GM23338 (cell line): ENCODE measurements at regions not wholly inside any gene's neighbourhood (a gene's known extent, or its start where the extent isn't known, plus 50 kb on each side); places are given as distances from the start of the nearest gene placed in this dataset.

Experiments
- ATAC-seq: fragments of 200-7000 bp; cut with Tn5 transposase; 3 replicates; pipeline ENCODE4 v1.9.1; 2020
- DNase-seq: peaks from one replicate; pipeline ENCODE4 v3.0.0-alpha.2; 2015; ENCODE audit warnings: low spot score
- H2AFZ ChIP-seq: fragments of 200-600 bp; sonication (generic); 2 replicates; pipeline ENCODE4 v1.8.0; 2016; ENCODE audit warnings: antibody characterized with exemption, mild to moderate bottlenecking, moderate library complexity
- H3F3A ChIP-seq: fragments of 200-600 bp; sonication (generic); replicated peaks from 2 replicates; pipeline ENCODE4 v1.8.0; 2017; ENCODE audit warnings: antibody characterized with exemption, mixed run types, low read depth
- H3K27ac ChIP-seq: fragments of 200-600 bp; sonication (generic); 2 replicates; pipeline ENCODE4 v1.6.1; 2016; ENCODE audit warnings: low read depth
- H3K27me3 ChIP-seq: fragments of 200-600 bp; sonication (generic); 2 replicates; pipeline ENCODE4 v1.8.0; 2016; ENCODE audit warnings: mild to moderate bottlenecking, mixed run types, moderate library complexity; ENCODE audit not compliant: insufficient read depth
- H3K36me3 ChIP-seq: fragments of 200-600 bp; sonication (generic); 2 replicates; pipeline ENCODE4 v1.8.0; 2016; ENCODE audit warnings: mild to moderate bottlenecking; ENCODE audit not compliant: insufficient read depth
- H3K4me1 ChIP-seq: fragments of 200-600 bp; sonication (generic); 2 replicates; pipeline ENCODE4 v1.8.0; 2016; ENCODE audit warnings: mild to moderate bottlenecking, moderate library complexity; ENCODE audit not compliant: insufficient read depth
- H3K4me2 ChIP-seq: fragments of 200-600 bp; sonication (generic); 2 replicates; pipeline ENCODE4 v1.7.1; 2017; ENCODE audit warnings: mixed run types
- H3K4me3 ChIP-seq: fragments of 200-600 bp; sonication (generic); 2 replicates; pipeline ENCODE4 v1.6.1; 2016; ENCODE audit warnings: mixed run types
- H3K79me2 ChIP-seq: fragments of 200-600 bp; sonication (generic); replicated peaks from 2 replicates; pipeline ENCODE4 v1.8.0; 2017; ENCODE audit warnings: mild to moderate bottlenecking; ENCODE audit not compliant: insufficient read depth
- H3K9me2 ChIP-seq: fragments of 200-600 bp; sonication (generic); 2 replicates; pipeline ENCODE4 v1.8.0; 2017; ENCODE audit not compliant: insufficient read depth
- H4K20me1 ChIP-seq: fragments of 200-600 bp; sonication (generic); replicated peaks from 2 replicates; pipeline ENCODE4 v1.8.0; 2017; ENCODE audit warnings: mild to moderate bottlenecking; ENCODE audit not compliant: insufficient read depth
- H3K27ac Mint-ChIP-seq: 2 replicates; pipeline ENCODE4 v1.8.0; 2020; ENCODE audit warnings: inconsistent platforms, mild to moderate bottlenecking, moderate library complexity, mixed read lengths
- H3K27me3 Mint-ChIP-seq: 3 replicates; pipeline ENCODE4 v1.8.0; 2022; ENCODE audit warnings: low read depth, mild to moderate bottlenecking, moderate library complexity, mixed read lengths, inconsistent platforms; ENCODE audit not compliant: insufficient read depth, poor library complexity
- H3K36me3 Mint-ChIP-seq: 3 replicates; pipeline ENCODE4 v1.8.0; 2021; ENCODE audit warnings: low read depth, mild to moderate bottlenecking, inconsistent platforms, moderate library complexity, mixed read lengths
- H3K4me1 Mint-ChIP-seq: 3 replicates; pipeline ENCODE4 v1.8.0; 2020; ENCODE audit warnings: mild to moderate bottlenecking, inconsistent platforms, mixed read lengths
- H3K4me3 Mint-ChIP-seq: 3 replicates; pipeline ENCODE4 v1.8.0; 2021; ENCODE audit warnings: moderate library complexity, mild to moderate bottlenecking, inconsistent platforms, mixed read lengths
- H3K9me3 Mint-ChIP-seq: 3 replicates; pipeline ENCODE4 v1.8.0; 2020; ENCODE audit warnings: moderate library complexity, mild to moderate bottlenecking, inconsistent platforms, mixed read lengths
- CREB1 ChIP-seq: fragments of 250-450 bp; sonication (Bioruptor Pico); IDR thresholded peaks from 2 replicates; pipeline ENCODE4 v1.5.0; 2020; ENCODE audit warnings: low read depth, mild to moderate bottlenecking, moderate library complexity
- JUNB ChIP-seq: IDR thresholded peaks from one replicate; pipeline ENCODE4 v1.6.1; 2016; ENCODE audit warnings: antibody characterized with exemption; ENCODE audit not compliant: unreplicated experiment
- NANOG ChIP-seq: IDR thresholded peaks from 2 replicates; pipeline ENCODE4 v1.6.1; 2016; ENCODE audit warnings: antibody characterized with exemption, borderline replicate concordance
- STAT1 ChIP-seq: IDR thresholded peaks from one replicate; pipeline ENCODE4 v1.6.1; 2016; ENCODE audit warnings: antibody characterized with exemption; ENCODE audit not compliant: unreplicated experiment
- ZNF331 ChIP-seq: fragments of 250-450 bp; sonication (Bioruptor Pico); IDR thresholded peaks from 2 replicates; pipeline ENCODE4 v1.5.0; 2020; ENCODE audit warnings: low read depth, mild to moderate bottlenecking, moderate library complexity
- ZNF462 ChIP-seq: fragments of 250-450 bp; sonication (Bioruptor Pico); IDR thresholded peaks from 2 replicates; pipeline ENCODE4 v1.5.0; 2020; ENCODE audit warnings: mild to moderate bottlenecking, moderate library complexity

- H3K27ac Mint-ChIP-seq: no peak overlapping the region; the same call in 1 of the 2 replicates
- ATAC-seq (no peak), DNase-seq (no peak)
- Histone ChIP-seq H3K4me3 (no peak overlapping the region), H3K36me3 (no peaks in the 10 kb centered on the region), H3K4me1 (no peaks in the 10 kb centered on the region), H3K79me2 (no peaks in the 10 kb centered on the region), H3F3A (no peaks in the 10 kb centered on the region), H3K4me2 (0 out of 2 replicates have a peak overlapping the region, but pooled peaks have one; percentile 17), H3K27me3 (no peaks in the 10 kb centered on the region), H2AFZ (no peak overlapping the region), H3K9me2 (no peaks in the 10 kb centered on the region), H3K27ac (no peak overlapping the region; the same call in 1 of the 2 replicates), H4K20me1 (no peaks in the 10 kb centered on the region)
- no peaks in the 10 kb centered on the region for H3K9me3 Mint-ChIP-seq
- no peak for TF ChIP-seq CREB1 (CRISPR knock-in tag)
- no peak for TF ChIP-seq ZNF462
- no peak for TF ChIP-seq STAT1
- no peak for TF ChIP-seq JUNB
- TF ChIP-seq ZNF331 (CRISPR knock-in tag): no peak
- TF ChIP-seq NANOG: no peak
- H3K4me1 Mint-ChIP-seq: peaks cover 13% of the 10 kb centered on the region; the same call in 2 of the 3 replicates
- no peak overlapping the region for H3K4me3 Mint-ChIP-seq
- no peaks in the 10 kb centered on the region for H3K36me3 Mint-ChIP-seq
- no peaks in the 10 kb centered on the region for H3K27me3 Mint-ChIP-seq
Measured at GRCh38 chrX:129139837-129140598, 383.3 kb downstream of the SMARCA1 start.
